ENCODE measurements at regions not wholly inside any gene's neighbourhood (a gene's known extent, or its start where the extent isn't known, plus 50 kb on each side); places are given as distances from the start of the nearest gene placed in this dataset.

GRCh38 chr2:212815453-212815852, 276.9 kb upstream of the ERBB4 start:
- H3K27ac ChIP-seq, result no peak overlapping the region
- CTCF ChIA-PET, result no interaction called here
- no peak for DNase-seq (ENCODE audit: low spot score)
- TF ChIP-seq CTCF (conservative IDR thresholded peaks at IDR 0.05; ENCODE audit: low read depth), result no peak
- POLR2A ChIA-PET (ENCODE audit: low non-redundant PET), result no interaction called here

- TF ChIP-seq CTCF (conservative IDR thresholded peaks at IDR 0.05; ENCODE audit: low read depth), result no peak
- no peak overlapping the region for H3K27ac ChIP-seq
- ChIA-PET POLR2A (ENCODE audit: low non-redundant PET) (no interaction called here), CTCF (no interaction called here)
- DNase-seq (ENCODE audit: low spot score), result no peak
Measured at GRCh38 chr2:212814941-212815340, 276.3 kb upstream of the ERBB4 start.

- CTCF ChIA-PET, result no interaction called here
- POLR2A ChIA-PET (ENCODE audit: low non-redundant PET), result no interaction called here
- DNase-seq (ENCODE audit: low spot score), result no peak
- H3K27ac ChIP-seq, result no peak overlapping the region
- TF ChIP-seq CTCF (conservative IDR thresholded peaks at IDR 0.05; ENCODE audit: low read depth), result no peak
Measured at GRCh38 chr2:212811921-212812320, 273.3 kb upstream of the ERBB4 start.

GRCh38 chr2:212811036-212811805, 272.6 kb upstream of the ERBB4 start:
- CTCF ChIA-PET, result no interaction called here
- POLR2A ChIA-PET (ENCODE audit: low non-redundant PET), result no interaction called here
- no peak overlapping the region for H3K27ac ChIP-seq
- no peak for TF ChIP-seq CTCF (conservative IDR thresholded peaks at IDR 0.05; ENCODE audit: low read depth)
- no peak for DNase-seq (ENCODE audit: low spot score)

- ChIA-PET POLR2A (ENCODE audit: low non-redundant PET) (no interaction called here), CTCF (no interaction called here)
Measured at GRCh38 chr2:212797484-212798205, 259.0 kb upstream of the ERBB4 start.

GRCh38 chr2:212794471-212794870, 255.9 kb upstream of the ERBB4 start:
- DNase-seq (ENCODE audit: low spot score), result no peak
- POLR2A ChIA-PET (ENCODE audit: low non-redundant PET), result no interaction called here

More at GRCh38 chr2:212797484-212798205, 259.0 kb upstream of the ERBB4 start:
- no peak for DNase-seq (ENCODE audit: low spot score)
- H3K27ac ChIP-seq, result no peak overlapping the region
- no peak for TF ChIP-seq CTCF (conservative IDR thresholded peaks at IDR 0.05; ENCODE audit: low read depth)

More at GRCh38 chr2:212794471-212794870, 255.9 kb upstream of the ERBB4 start:
- CTCF ChIA-PET, result no interaction called here
- H3K27ac ChIP-seq, result no peak overlapping the region
- TF ChIP-seq CTCF (conservative IDR thresholded peaks at IDR 0.05; ENCODE audit: low read depth), result no peak

Measured in RWPE1 (cell line).